SK-N-SH (cell line): ENCODE measurements at regions not wholly inside any gene's neighbourhood (a gene's known extent, or its start where the extent isn't known, plus 50 kb on each side); places are given as distances from the start of the nearest gene placed in this dataset.
A peak's percentile ranks its signal among the peaks of the same experiment; 100 is the strongest.
"Not testable (repeated sequence)": the region's sequence is repeated elsewhere in the genome, so short reads cannot be mapped to it uniquely, and the experiment has no call there.

Experiments used
- CTCF ChIA-PET: fragments of 300-600, 350-600 bp; formaldehyde crosslinking; extraction: SDS; loops from one replicate; lab custom pipeline; 2021; lab: Yijun Ruan, JAX
- POLR2A ChIA-PET: fragments of 350-600 bp; sonication (Branson Sonifier 250); formaldehyde crosslinking; extraction: SDS; loops from one replicate; lab custom pipeline; 2020; ENCODE audit warnings: antibody characterized with exemption, inconsistent platforms; lab: Yijun Ruan, JAX
- DNase-seq: peaks from one replicate; pipeline ENCODE4 v3.0.0; 2012
- H2AFZ ChIP-seq: fragments of 200-600 bp; sonication (generic); 2 replicates; pipeline ENCODE4 v1.8.1; 2016; ENCODE audit warnings: antibody characterized with exemption, mild to moderate bottlenecking, low read depth
- H3F3A ChIP-seq: fragments of 200-600 bp; sonication (generic); replicated peaks from 2 replicates; pipeline ENCODE3; 2016; ENCODE audit warnings: antibody characterized with exemption, mild to moderate bottlenecking; ENCODE audit not compliant: insufficient read depth
- H3K27ac ChIP-seq, 2 experiments: fragments of 200-500 bp in 1 of 2; fragments of 200-600 bp in 1 of 2; sonication (Bioruptor generic) in 1 of 2; sonication (generic), shearing (Covaris generic) in 1 of 2; 2 replicates each; pipeline versions ENCODE4 v1.5.1 to v1.6.1; 2014 to 2016; ENCODE audit warnings: low read depth in 2 of 2, inconsistent platforms in 1 of 2, low read length in 1 of 2, mild to moderate bottlenecking in 1 of 2, mixed read lengths in 1 of 2
- H3K27me3 ChIP-seq: fragments of 200-600 bp; sonication (generic), shearing (Covaris generic); 2 replicates; pipeline ENCODE4 v1.6.1; 2016; ENCODE audit warnings: mixed run types; ENCODE audit not compliant: insufficient read depth
- H3K36me3 ChIP-seq, 2 experiments: fragments of 200-500 bp in 1 of 2; fragments of 200-600 bp in 1 of 2; sonication (Bioruptor generic) in 1 of 2; sonication (generic) in 1 of 2; replicated peaks in 1 of 2; 2 replicates each; pipeline versions ENCODE3 to v1.5.1; 2014 to 2016; ENCODE audit warnings: low read length in 1 of 2, mild to moderate bottlenecking in 1 of 2; ENCODE audit not compliant: insufficient read depth in 2 of 2, control insufficient read depth in 1 of 2
- H3K4me1 ChIP-seq, 2 experiments: fragments of 200-500 bp in 1 of 2; fragments of 200-600 bp in 1 of 2; sonication (Bioruptor generic) in 1 of 2; sonication (generic), shearing (Covaris generic) in 1 of 2; 2 replicates each; pipeline versions ENCODE4 v1.5.1 to v1.6.1; 2014 to 2016; ENCODE audit warnings: low read depth in 1 of 2, low read length in 1 of 2, mixed run types in 1 of 2; ENCODE audit not compliant: insufficient read depth in 2 of 2, control insufficient read depth in 1 of 2
- H3K4me2 ChIP-seq: fragments of 200-600 bp; sonication (generic), shearing (Covaris generic); 2 replicates; pipeline ENCODE4 v1.6.1; 2017; ENCODE audit warnings: mixed run types
- H3K4me3 ChIP-seq, 2 experiments: fragments of 200-500 bp in 1 of 2; fragments of 200-600 bp in 1 of 2; sonication (Bioruptor generic) in 1 of 2; sonication (generic), shearing (Covaris generic) in 1 of 2; 2 replicates each; pipeline versions ENCODE4 v1.5.1 to v1.8.1; 2014 to 2016; ENCODE audit warnings: low read depth in 2 of 2, inconsistent platforms in 1 of 2, low read length in 1 of 2, mild to moderate bottlenecking in 1 of 2, mixed read lengths in 1 of 2, moderate library complexity in 1 of 2
- H3K79me2 ChIP-seq: fragments of 200-600 bp; sonication (generic); 2 replicates; pipeline ENCODE4 v1.8.1; 2017; ENCODE audit warnings: mild to moderate bottlenecking; ENCODE audit not compliant: insufficient read depth
- H3K9ac ChIP-seq: fragments of 200-600 bp; sonication (generic); 2 replicates; pipeline ENCODE4 v1.6.1; 2017; ENCODE audit warnings: mixed run types
- H3K9me2 ChIP-seq: fragments of 200-600 bp; sonication (generic); 2 replicates; pipeline ENCODE4 v1.6.1; 2017; ENCODE audit warnings: mixed run types
- H3K9me3 ChIP-seq: fragments of 200-600 bp; sonication (generic); 2 replicates; pipeline ENCODE4 v1.6.1; 2017; ENCODE audit warnings: mixed run types, mild to moderate bottlenecking, moderate library complexity
- H4K20me1 ChIP-seq: fragments of 200-600 bp; sonication (generic); 2 replicates; pipeline ENCODE4 v1.6.1; 2017; ENCODE audit warnings: mild to moderate bottlenecking, mixed run types; ENCODE audit not compliant: insufficient read depth
- EZH2phosphoT487 ChIP-seq: fragments of 200-600 bp; sonication (generic); IDR thresholded peaks from 2 replicates; pipeline ENCODE4 v1.6.1; 2017; ENCODE audit warnings: low read depth, mixed run types, mild to moderate bottlenecking, antibody characterized with exemption, moderate library complexity, borderline replicate concordance
- GATA2 ChIP-seq: sonication (generic); formaldehyde crosslinking; IDR thresholded peaks from 2 replicates; pipeline ENCODE4 v1.5.0; 2020; ENCODE audit warnings: mild to moderate bottlenecking, missing genetic modification reagents
- JUND ChIP-seq: IDR thresholded peaks from 2 replicates; pipeline ENCODE4 v1.4.0; 2012
- MEF2A ChIP-seq: IDR thresholded peaks from 2 replicates; pipeline ENCODE4 v1.4.0; 2012; ENCODE audit warnings: low read depth, borderline replicate concordance
- POLR2AphosphoS5 ChIP-seq: IDR thresholded peaks from 2 replicates; pipeline ENCODE4 v1.6.1; 2012; ENCODE audit warnings: low read depth, low read length
- REST ChIP-seq: IDR thresholded peaks from 2 replicates; pipeline ENCODE4 v1.6.1; 2012; ENCODE audit warnings: mild to moderate bottlenecking, low read depth, low read length, moderate library complexity
- RFX5 ChIP-seq: IDR thresholded peaks from 2 replicates; pipeline ENCODE4 v1.6.1; 2012; ENCODE audit warnings: mild to moderate bottlenecking, improper control_type of control experiment, low read length
- TCF12 ChIP-seq: IDR thresholded peaks from 2 replicates; pipeline ENCODE4 v1.4.0; 2012
- TEAD4 ChIP-seq: IDR thresholded peaks from 2 replicates; pipeline ENCODE4 v1.4.0; 2012; ENCODE audit warnings: mild to moderate bottlenecking, borderline replicate concordance; ENCODE audit not compliant: insufficient read depth
- YY1 ChIP-seq: IDR thresholded peaks from 2 replicates; pipeline ENCODE4 v1.4.0; 2012; ENCODE audit warnings: low read depth, mild to moderate bottlenecking
- ZBTB33 ChIP-seq: IDR thresholded peaks from 2 replicates; pipeline ENCODE4 v1.4.0; 2012; ENCODE audit warnings: low read depth, borderline replicate concordance
- WGBS: methylation state at CpG from one replicate; pipeline ENCODE4 v1.1.6; 2017; ENCODE audit warnings: low lambda C conversion rate; 5-methylcytosine and 5-hydroxymethylcytosine counted together

DNA sequence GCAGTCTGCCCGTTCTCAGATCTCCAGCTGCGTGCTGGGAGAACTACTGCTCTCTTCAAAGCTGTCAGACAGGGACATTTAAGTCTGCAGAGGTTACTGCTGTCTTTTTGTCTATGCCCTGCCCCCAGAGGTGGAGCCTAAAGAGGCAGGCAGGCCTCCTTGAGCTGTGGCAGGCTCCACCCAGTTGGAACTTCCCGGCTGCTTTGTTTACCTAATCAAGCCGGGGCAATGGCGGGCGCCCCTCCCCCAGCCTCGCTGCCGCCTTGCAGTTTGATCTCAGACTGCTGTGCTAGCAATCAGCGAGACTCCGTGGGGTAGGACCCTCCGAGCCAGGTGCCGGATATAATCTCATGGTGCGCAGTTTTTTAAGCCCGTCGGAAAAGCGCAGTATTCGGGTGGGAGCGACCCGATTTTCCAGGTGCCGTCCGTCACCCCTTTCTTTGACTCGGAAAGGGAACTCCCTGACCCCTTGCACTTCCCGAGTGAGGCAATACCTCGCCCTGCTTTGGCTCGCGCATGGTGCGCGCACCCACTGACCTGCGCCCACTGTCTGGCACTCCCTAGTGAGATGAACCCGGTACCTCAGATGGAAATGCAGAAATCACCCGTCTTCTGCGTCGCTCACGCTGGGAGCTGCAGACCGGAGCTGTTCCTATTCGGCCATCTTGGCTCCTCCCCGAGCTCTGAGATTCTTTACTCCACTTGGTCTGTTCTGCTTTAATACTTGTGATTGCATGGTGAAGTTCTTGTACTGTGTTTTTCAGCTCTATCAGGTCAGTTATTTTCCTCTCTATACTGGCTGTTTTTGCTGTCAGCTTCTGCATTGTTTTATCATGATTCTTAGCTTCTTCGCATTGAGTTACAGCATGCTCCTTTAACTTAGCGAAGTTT lies 148.9 kb upstream of the TPRG1 start:
- H3K36me3 ChIP-seq, H3F3A ChIP-seq, DNase-seq, POLR2A ChIA-PET, H3K27me3 ChIP-seq, H3K9me3 ChIP-seq, H3K9me2 ChIP-seq, H3K4me1 ChIP-seq, H4K20me1 ChIP-seq, H3K79me2 ChIP-seq: not testable (repeated sequence)
- H3K4me3 ChIP-seq, result peak overlapping the region; percentile 35 to 58
- H3K27ac ChIP-seq, result peak overlapping the region in 1 of 2 experiments; percentile 53; a peak in 2 of 4 replicates
- H3K9ac ChIP-seq, result peak overlapping the region; percentile 46
- peak overlapping the region; percentile 65 for H3K4me2 ChIP-seq
- H2AFZ ChIP-seq, result peak overlapping the region; percentile 77; the same call in 1 of the 2 replicates
- TF ChIP-seq YY1, result 0 out of 2 replicates have a peak, but pooled peaks have one; percentile 61
- 30% methylated on average over 14 of the region's 39 CpGs for WGBS
- CTCF ChIA-PET, result interaction anchor here (1.5 kb wide), 1 partner anchor 1283 kb away, joined by 4 read pairs; no protein-coding TSS in a partner anchor

GRCh38 chr3:189025866-189026265 lies 145.9 kb upstream of the TPRG1 start:
- no peak for TF ChIP-seq REST
- TF ChIP-seq EZH2phosphoT487, result no peak
- TF ChIP-seq TEAD4, result no peak
- no peak for TF ChIP-seq POLR2AphosphoS5
- TF ChIP-seq RFX5, result no peak
- TF ChIP-seq MEF2A, result no peak
- no peak for TF ChIP-seq YY1
- TF ChIP-seq GATA2 (CRISPR knock-in tag), result no peak
- TF ChIP-seq TCF12, result no peak
- no peak for TF ChIP-seq JUND
- TF ChIP-seq ZBTB33, result no peak
- CTCF ChIA-PET, result no interaction called here
- Histone ChIP-seq H4K20me1 (no peaks in the 10 kb centered on the region), H3K27me3 (no peaks in the 10 kb centered on the region), H3K9ac (no peak overlapping the region), H3K79me2 (no peaks in the 10 kb centered on the region), H3K9me2 (no peaks in the 10 kb centered on the region), H3K9me3 (no peaks in the 10 kb centered on the region), H3K27ac (no peak overlapping the region), H3K36me3 (no peaks in the 10 kb centered on the region), H3K4me2 (no peak overlapping the region), H2AFZ (no peak overlapping the region), H3F3A (no peaks in the 10 kb centered on the region), H3K4me3 (no peak overlapping the region), H3K4me1 (no peaks in the 10 kb centered on the region; a peak in 1 of 4 replicates)
- 21% methylated on average over 2 of the region's 2 CpGs for WGBS
- POLR2A ChIA-PET, result no interaction called here
- DNase-seq, result no peak
